GM23338 (cell line): ENCODE measurements at regions not wholly inside any gene's neighbourhood (a gene's known extent, or its start where the extent isn't known, plus 50 kb on each side); places are given as distances from the start of the nearest gene placed in this dataset.

Source experiments
- CREB1 ChIP-seq: fragments of 250-450 bp; sonication (Bioruptor Pico); IDR thresholded peaks from 2 replicates; pipeline ENCODE4 v1.5.0; 2020; ENCODE audit warnings: low read depth, mild to moderate bottlenecking, moderate library complexity
- EZH2 ChIP-seq: fragments of 200-600 bp; sonication (generic); IDR thresholded peaks from one replicate; pipeline ENCODE4 v1.8.0; 2017; ENCODE audit warnings: antibody characterized with exemption, mild to moderate bottlenecking, low read depth; ENCODE audit not compliant: unreplicated experiment
- EZH2phosphoT487 ChIP-seq: fragments of 200-600 bp; sonication (generic); IDR thresholded peaks from one replicate; pipeline ENCODE4 v1.8.1; 2018; ENCODE audit warnings: antibody characterized with exemption; ENCODE audit not compliant: unreplicated experiment
- JUNB ChIP-seq: IDR thresholded peaks from one replicate; pipeline ENCODE4 v1.6.1; 2016; ENCODE audit warnings: antibody characterized with exemption; ENCODE audit not compliant: unreplicated experiment
- NANOG ChIP-seq: IDR thresholded peaks from 2 replicates; pipeline ENCODE4 v1.6.1; 2016; ENCODE audit warnings: antibody characterized with exemption, borderline replicate concordance
- POLR2AphosphoS5 ChIP-seq: IDR thresholded peaks from 2 replicates; pipeline ENCODE4 v1.6.1; 2016; ENCODE audit warnings: antibody characterized with exemption, low read depth
- REST ChIP-seq: IDR thresholded peaks from one replicate; pipeline ENCODE4 v1.6.1; 2018; ENCODE audit warnings: antibody characterized with exemption; ENCODE audit not compliant: unreplicated experiment
- ZNF114 ChIP-seq: fragments of 250-450 bp; sonication (Bioruptor Pico); IDR thresholded peaks from 2 replicates; pipeline ENCODE4 v1.5.0; 2020; ENCODE audit warnings: mild to moderate bottlenecking, moderate library complexity
- ZNF331 ChIP-seq: fragments of 250-450 bp; sonication (Bioruptor Pico); IDR thresholded peaks from 2 replicates; pipeline ENCODE4 v1.5.0; 2020; ENCODE audit warnings: low read depth, mild to moderate bottlenecking, moderate library complexity
- ZNF462 ChIP-seq: fragments of 250-450 bp; sonication (Bioruptor Pico); IDR thresholded peaks from 2 replicates; pipeline ENCODE4 v1.5.0; 2020; ENCODE audit warnings: mild to moderate bottlenecking, moderate library complexity
- TF ChIP-seq, protein P1 (sequence below), 2 experiments: fragments of 200-600 bp in 1 of 2; sonication (generic) in 1 of 2; conservative IDR thresholded peaks; 2 replicates each; pipeline versions ENCODE4 v1.5.1 to v1.6.1; 2016 to 2017; ENCODE audit warnings: antibody characterized with exemption in 2 of 2, low read depth in 2 of 2, mild to moderate bottlenecking in 2 of 2, moderate library complexity in 1 of 2

DNA sequence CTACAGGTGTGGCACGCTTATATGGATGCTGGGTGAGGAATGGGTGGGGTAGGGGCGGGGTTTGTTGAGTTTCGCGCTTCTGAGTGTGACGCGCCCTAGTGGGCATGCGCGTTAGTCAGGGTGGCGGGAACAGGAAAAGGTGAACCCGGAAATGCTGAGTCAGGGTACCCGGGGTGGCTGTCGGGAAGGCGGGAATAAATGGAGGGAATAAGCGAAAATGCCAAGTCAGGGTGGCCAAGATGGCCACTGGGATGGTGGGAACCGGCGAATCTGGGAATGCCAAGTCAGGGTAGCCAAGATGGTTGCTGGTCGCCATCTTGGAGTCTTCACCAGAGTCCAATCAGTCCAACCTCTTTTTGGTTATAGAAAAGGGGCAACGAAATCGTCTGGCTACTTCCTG lies 585.0 kb downstream of the SUCLG1 start:
- no peak for TF ChIP-seq EZH2
- TF ChIP-seq, protein P1, sequence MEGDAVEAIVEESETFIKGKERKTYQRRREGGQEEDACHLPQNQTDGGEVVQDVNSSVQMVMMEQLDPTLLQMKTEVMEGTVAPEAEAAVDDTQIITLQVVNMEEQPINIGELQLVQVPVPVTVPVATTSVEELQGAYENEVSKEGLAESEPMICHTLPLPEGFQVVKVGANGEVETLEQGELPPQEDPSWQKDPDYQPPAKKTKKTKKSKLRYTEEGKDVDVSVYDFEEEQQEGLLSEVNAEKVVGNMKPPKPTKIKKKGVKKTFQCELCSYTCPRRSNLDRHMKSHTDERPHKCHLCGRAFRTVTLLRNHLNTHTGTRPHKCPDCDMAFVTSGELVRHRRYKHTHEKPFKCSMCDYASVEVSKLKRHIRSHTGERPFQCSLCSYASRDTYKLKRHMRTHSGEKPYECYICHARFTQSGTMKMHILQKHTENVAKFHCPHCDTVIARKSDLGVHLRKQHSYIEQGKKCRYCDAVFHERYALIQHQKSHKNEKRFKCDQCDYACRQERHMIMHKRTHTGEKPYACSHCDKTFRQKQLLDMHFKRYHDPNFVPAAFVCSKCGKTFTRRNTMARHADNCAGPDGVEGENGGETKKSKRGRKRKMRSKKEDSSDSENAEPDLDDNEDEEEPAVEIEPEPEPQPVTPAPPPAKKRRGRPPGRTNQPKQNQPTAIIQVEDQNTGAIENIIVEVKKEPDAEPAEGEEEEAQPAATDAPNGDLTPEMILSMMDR (conservative IDR thresholded peaks at IDR 0.05; ENCODE audit: low read depth in 2 of 2) = no peak
- no peak for TF ChIP-seq CREB1
- TF ChIP-seq POLR2AphosphoS5 = no peak
- TF ChIP-seq EZH2phosphoT487 = no peak
- TF ChIP-seq REST = no peak
- TF ChIP-seq JUNB = no peak
- no peak for TF ChIP-seq NANOG
- no peak for TF ChIP-seq ZNF114
- no peak for TF ChIP-seq ZNF462 (CRISPR knock-in tag)
- no peak for TF ChIP-seq ZNF331 (CRISPR knock-in tag)
